ENCODE measurements at regions not wholly inside any gene's neighbourhood (a gene's known extent, or its start where the extent isn't known, plus 50 kb on each side); places are given as distances from the start of the nearest gene placed in this dataset.

DNA sequence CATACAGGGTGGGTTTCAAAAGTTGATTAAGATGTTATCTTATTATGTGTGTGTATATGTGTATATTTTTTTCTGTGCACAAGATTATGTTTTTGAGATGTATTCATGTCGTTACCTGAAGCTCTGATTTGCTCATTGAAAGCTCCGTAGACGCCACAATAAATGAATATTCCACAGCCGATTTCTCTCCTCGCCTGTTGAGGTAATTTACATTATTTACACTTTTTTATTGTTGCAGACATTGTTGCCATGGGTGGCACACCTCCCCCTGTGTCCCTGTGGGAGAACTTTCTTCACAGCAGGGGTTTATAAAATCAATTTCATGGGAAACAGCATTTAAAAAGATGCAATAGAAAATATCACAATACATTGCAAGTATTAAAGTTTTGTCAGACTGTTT, 100.6 kb downstream of the GLI2 start:
- Histone ChIP-seq H4K20me1 (ENCODE audit: insufficient read depth, low read length, poor library complexity, severe bottlenecking) (no peaks in the 10 kb centered on the region), H3K36me3 (ENCODE audit: insufficient read depth, low read length) (no peaks in the 10 kb centered on the region), H3K4me1 (ENCODE audit: insufficient read depth, low read length, poor library complexity, severe bottlenecking) (no peaks in the 10 kb centered on the region), H3K9me3 (ENCODE audit: insufficient read depth, low read depth, low read length) (no peaks in the 10 kb centered on the region), H3K9me2 (replicated peaks; ENCODE audit: low read depth, low read length) (no peaks in the 10 kb centered on the region), H3K27me3 (ENCODE audit: insufficient read depth, low read length, poor library complexity, severe bottlenecking) (no peaks in the 10 kb centered on the region), H3F3A (ENCODE audit: low read depth) (no peaks in the 10 kb centered on the region), H3K4me2 (ENCODE audit: low read depth, low read length, poor library complexity, severe bottlenecking) (no peak overlapping the region), H3K4me3 (ENCODE audit: low read length, poor library complexity, severe bottlenecking) (no peak overlapping the region), H2AFZ (ENCODE audit: low read length) (no peak overlapping the region), H3K9ac (ENCODE audit: low read depth, low read length, poor library complexity, severe bottlenecking) (no peak overlapping the region), H3K79me2 (ENCODE audit: insufficient read depth, low read length) (no peaks in the 10 kb centered on the region)
- TF ChIP-seq EZH2phosphoT487 (IDR thresholded peaks at IDR 0.05; ENCODE audit: borderline replicate concordance): no peak
- TF ChIP-seq, protein P1, sequence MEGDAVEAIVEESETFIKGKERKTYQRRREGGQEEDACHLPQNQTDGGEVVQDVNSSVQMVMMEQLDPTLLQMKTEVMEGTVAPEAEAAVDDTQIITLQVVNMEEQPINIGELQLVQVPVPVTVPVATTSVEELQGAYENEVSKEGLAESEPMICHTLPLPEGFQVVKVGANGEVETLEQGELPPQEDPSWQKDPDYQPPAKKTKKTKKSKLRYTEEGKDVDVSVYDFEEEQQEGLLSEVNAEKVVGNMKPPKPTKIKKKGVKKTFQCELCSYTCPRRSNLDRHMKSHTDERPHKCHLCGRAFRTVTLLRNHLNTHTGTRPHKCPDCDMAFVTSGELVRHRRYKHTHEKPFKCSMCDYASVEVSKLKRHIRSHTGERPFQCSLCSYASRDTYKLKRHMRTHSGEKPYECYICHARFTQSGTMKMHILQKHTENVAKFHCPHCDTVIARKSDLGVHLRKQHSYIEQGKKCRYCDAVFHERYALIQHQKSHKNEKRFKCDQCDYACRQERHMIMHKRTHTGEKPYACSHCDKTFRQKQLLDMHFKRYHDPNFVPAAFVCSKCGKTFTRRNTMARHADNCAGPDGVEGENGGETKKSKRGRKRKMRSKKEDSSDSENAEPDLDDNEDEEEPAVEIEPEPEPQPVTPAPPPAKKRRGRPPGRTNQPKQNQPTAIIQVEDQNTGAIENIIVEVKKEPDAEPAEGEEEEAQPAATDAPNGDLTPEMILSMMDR (conservative IDR thresholded peaks at IDR 0.05; ENCODE audit: low read length): no peak

- no peaks in the 10 kb centered on the region for H3K79me2 ChIP-seq (ENCODE audit: insufficient read depth, low read length)
- no peaks in the 10 kb centered on the region for H3K9me3 ChIP-seq (ENCODE audit: insufficient read depth, low read depth, low read length)
- no peaks in the 10 kb centered on the region for H3K27me3 ChIP-seq (ENCODE audit: insufficient read depth, low read length, poor library complexity, severe bottlenecking)
- H2AFZ ChIP-seq (ENCODE audit: low read length): no peak overlapping the region
- H3K9me2 ChIP-seq (replicated peaks; ENCODE audit: low read depth, low read length): no peaks in the 10 kb centered on the region
- no peak overlapping the region for H3K4me2 ChIP-seq (ENCODE audit: low read depth, low read length, poor library complexity, severe bottlenecking)
- no peaks in the 10 kb centered on the region for H3K4me1 ChIP-seq (ENCODE audit: insufficient read depth, low read length, poor library complexity, severe bottlenecking)
- TF ChIP-seq, protein P1 (conservative IDR thresholded peaks at IDR 0.05; ENCODE audit: low read length): no peak
- no peaks in the 10 kb centered on the region for H3K36me3 ChIP-seq (ENCODE audit: insufficient read depth, low read length)
- no peak overlapping the region for H3K4me3 ChIP-seq (ENCODE audit: low read length, poor library complexity, severe bottlenecking)
- no peaks in the 10 kb centered on the region for H3F3A ChIP-seq (ENCODE audit: low read depth)
- no peak overlapping the region for H3K9ac ChIP-seq (ENCODE audit: low read depth, low read length, poor library complexity, severe bottlenecking)
- H4K20me1 ChIP-seq (ENCODE audit: insufficient read depth, low read length, poor library complexity, severe bottlenecking): no peaks in the 10 kb centered on the region
Observed at GRCh38 chr2:120840795-120841487, 105.3 kb downstream of the GLI2 start.

- TF ChIP-seq, protein P1 (conservative IDR thresholded peaks at IDR 0.05; ENCODE audit: low read length): no peak
- TF ChIP-seq EZH2phosphoT487 (IDR thresholded peaks at IDR 0.05; ENCODE audit: borderline replicate concordance): no peak
- H3K9me2 ChIP-seq (replicated peaks; ENCODE audit: low read depth, low read length): no peaks in the 10 kb centered on the region
- H3K9ac ChIP-seq (ENCODE audit: low read depth, low read length, poor library complexity, severe bottlenecking): no peak overlapping the region
- no peak overlapping the region for H3K4me2 ChIP-seq (ENCODE audit: low read depth, low read length, poor library complexity, severe bottlenecking)
- no peaks in the 10 kb centered on the region for H4K20me1 ChIP-seq (ENCODE audit: insufficient read depth, low read length, poor library complexity, severe bottlenecking)
- no peaks in the 10 kb centered on the region for H3K36me3 ChIP-seq (ENCODE audit: insufficient read depth, low read length)
- H3F3A ChIP-seq (ENCODE audit: low read depth): no peaks in the 10 kb centered on the region
- H3K79me2 ChIP-seq (ENCODE audit: insufficient read depth, low read length): no peaks in the 10 kb centered on the region
- H2AFZ ChIP-seq (ENCODE audit: low read length): no peak overlapping the region
- no peak overlapping the region for H3K4me3 ChIP-seq (ENCODE audit: low read length, poor library complexity, severe bottlenecking)
- no peaks in the 10 kb centered on the region for H3K27me3 ChIP-seq (ENCODE audit: insufficient read depth, low read length, poor library complexity, severe bottlenecking)
- H3K4me1 ChIP-seq (ENCODE audit: insufficient read depth, low read length, poor library complexity, severe bottlenecking): no peaks in the 10 kb centered on the region
- no peaks in the 10 kb centered on the region for H3K9me3 ChIP-seq (ENCODE audit: insufficient read depth, low read depth, low read length)
Observed at GRCh38 chr2:120842456-120843439, 107.1 kb downstream of the GLI2 start.
